Endothelial cell of umbilical vein (primary cell): ENCODE measurements at regions not wholly inside any gene's neighbourhood (a gene's known extent, or its start where the extent isn't known, plus 50 kb on each side); places are given as distances from the start of the nearest gene placed in this dataset.

Source experiments
- CTCF ChIP-seq, 2 donors: IDR thresholded peaks; 1 replicate in 1 of 2; 2 replicates in 1 of 2; pipeline ENCODE4 v1.5.1; 2011; ENCODE audit warnings: low read length in 2 of 2, mild to moderate bottlenecking in 2 of 2, moderate library complexity in 2 of 2, control low read depth in 1 of 2, inconsistent platforms in 1 of 2, low read depth in 1 of 2; ENCODE audit not compliant: insufficient read depth in 1 of 2; ENCODE audit errors: extremely low read depth in 1 of 2
- EZH2 ChIP-seq: IDR thresholded peaks from 2 replicates; pipeline ENCODE4 v1.6.1; 2012; ENCODE audit warnings: borderline replicate concordance, low read depth, mild to moderate bottlenecking, moderate library complexity, low read length, inconsistent platforms; ENCODE audit not compliant: severe bottlenecking
- MAX ChIP-seq: IDR thresholded peaks from 2 replicates; pipeline ENCODE4 v1.6.1; 2011; ENCODE audit not compliant: insufficient read depth, insufficient read length
- POLR2AphosphoS5 ChIP-seq: IDR thresholded peaks from 2 replicates; pipeline ENCODE4 v1.6.1; 2012; ENCODE audit warnings: low read depth, mild to moderate bottlenecking, control low read depth, low read length, moderate library complexity; ENCODE audit not compliant: insufficient read depth

GRCh38 chr2:217555081-217555876 is 447.5 kb downstream of the TNS1 start:
- TF ChIP-seq MAX (no peak), CTCF (IDR thresholded peaks at IDR 0.05; ENCODE audit: extremely low read depth in 1 of 2, insufficient read depth in 1 of 2, low read depth in 1 of 2, low read length in 2 of 2) (no peak), POLR2AphosphoS5 (no peak), EZH2 (no peak)
